GM11168 (cell line): ENCODE measurements at regions not wholly inside any gene's neighbourhood (a gene's known extent, or its start where the extent isn't known, plus 50 kb on each side); places are given as distances from the start of the nearest gene placed in this dataset.

Source experiments
- in situ Hi-C: fragments of 300-500 bp; cut with MboI; formaldehyde crosslinking; loops from one replicate; pipeline ENCODE4 v1.12.0; 2022; ENCODE audit warnings: low sequenced_read_pairs; ENCODE audit not compliant: unreplicated experiment

- in situ Hi-C loops = no loop called here
These were observed 114.7 kb upstream of the TLE3 start for GRCh38 chr15:70212286-70212962.

- in situ Hi-C loops = no loop called here
These were observed 112.8 kb upstream of the TLE3 start for GRCh38 chr15:70210528-70210927.

GRCh38 chr15:70210076-70210475 is 112.4 kb upstream of the TLE3 start:
- in situ Hi-C loops = no loop called here

GRCh38 chr15:70209499-70209898 is 111.8 kb upstream of the TLE3 start:
- in situ Hi-C loops = no loop called here

- in situ Hi-C loops = no loop called here
These were observed 110.6 kb upstream of the TLE3 start for GRCh38 chr15:70208332-70208731.

- in situ Hi-C loops = no loop called here
These were observed 109.0 kb upstream of the TLE3 start for GRCh38 chr15:70206668-70207067.

- in situ Hi-C loops = no loop called here
These were observed 106.9 kb upstream of the TLE3 start for GRCh38 chr15:70204652-70205051.

- in situ Hi-C loops = no loop called here
These were observed 106.4 kb upstream of the TLE3 start for GRCh38 chr15:70203981-70204560.

- in situ Hi-C loops = no loop called here
These were observed 105.0 kb upstream of the TLE3 start for GRCh38 chr15:70202756-70203155.

- in situ Hi-C loops = no loop called here
These were observed 103.7 kb upstream of the TLE3 start for GRCh38 chr15:70201425-70201775.

GRCh38 chr15:70200511-70201424 is 103.1 kb upstream of the TLE3 start:
- in situ Hi-C loops = no loop called here

- in situ Hi-C loops = no loop called here
These were observed 102.1 kb upstream of the TLE3 start for GRCh38 chr15:70199540-70200410.

- in situ Hi-C loops = no loop called here
These were observed 101.4 kb upstream of the TLE3 start for GRCh38 chr15:70199124-70199482.

- in situ Hi-C loops = no loop called here
These were observed 100.9 kb upstream of the TLE3 start for GRCh38 chr15:70198441-70199123.

GRCh38 chr15:70197945-70198361 is 100.2 kb upstream of the TLE3 start:
- in situ Hi-C loops = no loop called here

GRCh38 chr15:70197318-70197944 is 99.7 kb upstream of the TLE3 start:
- in situ Hi-C loops = no loop called here

GRCh38 chr15:70196372-70197316 is 98.9 kb upstream of the TLE3 start:
- in situ Hi-C loops = no loop called here

GRCh38 chr15:70195587-70196305 is 98.0 kb upstream of the TLE3 start:
- in situ Hi-C loops = no loop called here
